ENCODE measurements at regions not wholly inside any gene's neighbourhood (a gene's known extent, or its start where the extent isn't known, plus 50 kb on each side); places are given as distances from the start of the nearest gene placed in this dataset.

DNA sequence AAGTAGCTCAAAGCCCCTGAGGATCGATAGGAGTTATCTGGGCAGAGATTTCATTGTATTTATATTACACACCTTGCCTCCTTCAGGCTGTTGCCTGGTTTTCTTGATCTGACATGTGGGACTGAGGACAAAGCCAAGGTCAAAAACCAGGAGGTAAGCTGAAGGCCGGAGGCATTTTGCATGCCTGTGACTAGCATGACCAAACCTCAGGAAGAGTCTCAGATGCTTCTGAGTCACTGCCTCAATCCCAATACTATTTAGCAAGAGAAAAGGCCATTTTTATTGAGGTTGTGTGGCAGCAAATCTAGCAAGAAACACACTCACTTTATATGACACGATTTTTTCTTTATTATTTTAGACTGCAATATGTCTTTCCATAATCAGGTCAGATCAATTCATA is 968.1 kb downstream of the CDH11 start:
- TF ChIP-seq, protein P1, sequence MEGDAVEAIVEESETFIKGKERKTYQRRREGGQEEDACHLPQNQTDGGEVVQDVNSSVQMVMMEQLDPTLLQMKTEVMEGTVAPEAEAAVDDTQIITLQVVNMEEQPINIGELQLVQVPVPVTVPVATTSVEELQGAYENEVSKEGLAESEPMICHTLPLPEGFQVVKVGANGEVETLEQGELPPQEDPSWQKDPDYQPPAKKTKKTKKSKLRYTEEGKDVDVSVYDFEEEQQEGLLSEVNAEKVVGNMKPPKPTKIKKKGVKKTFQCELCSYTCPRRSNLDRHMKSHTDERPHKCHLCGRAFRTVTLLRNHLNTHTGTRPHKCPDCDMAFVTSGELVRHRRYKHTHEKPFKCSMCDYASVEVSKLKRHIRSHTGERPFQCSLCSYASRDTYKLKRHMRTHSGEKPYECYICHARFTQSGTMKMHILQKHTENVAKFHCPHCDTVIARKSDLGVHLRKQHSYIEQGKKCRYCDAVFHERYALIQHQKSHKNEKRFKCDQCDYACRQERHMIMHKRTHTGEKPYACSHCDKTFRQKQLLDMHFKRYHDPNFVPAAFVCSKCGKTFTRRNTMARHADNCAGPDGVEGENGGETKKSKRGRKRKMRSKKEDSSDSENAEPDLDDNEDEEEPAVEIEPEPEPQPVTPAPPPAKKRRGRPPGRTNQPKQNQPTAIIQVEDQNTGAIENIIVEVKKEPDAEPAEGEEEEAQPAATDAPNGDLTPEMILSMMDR (IDR thresholded peaks at IDR 0.05; ENCODE audit: low read depth, low read length, missing control alignments), result no peak
- no peak overlapping the region for H3K4me3 ChIP-seq (ENCODE audit: low read depth, low read length)
- no peak for DNase-seq (ENCODE audit: low read depth)

DNA sequence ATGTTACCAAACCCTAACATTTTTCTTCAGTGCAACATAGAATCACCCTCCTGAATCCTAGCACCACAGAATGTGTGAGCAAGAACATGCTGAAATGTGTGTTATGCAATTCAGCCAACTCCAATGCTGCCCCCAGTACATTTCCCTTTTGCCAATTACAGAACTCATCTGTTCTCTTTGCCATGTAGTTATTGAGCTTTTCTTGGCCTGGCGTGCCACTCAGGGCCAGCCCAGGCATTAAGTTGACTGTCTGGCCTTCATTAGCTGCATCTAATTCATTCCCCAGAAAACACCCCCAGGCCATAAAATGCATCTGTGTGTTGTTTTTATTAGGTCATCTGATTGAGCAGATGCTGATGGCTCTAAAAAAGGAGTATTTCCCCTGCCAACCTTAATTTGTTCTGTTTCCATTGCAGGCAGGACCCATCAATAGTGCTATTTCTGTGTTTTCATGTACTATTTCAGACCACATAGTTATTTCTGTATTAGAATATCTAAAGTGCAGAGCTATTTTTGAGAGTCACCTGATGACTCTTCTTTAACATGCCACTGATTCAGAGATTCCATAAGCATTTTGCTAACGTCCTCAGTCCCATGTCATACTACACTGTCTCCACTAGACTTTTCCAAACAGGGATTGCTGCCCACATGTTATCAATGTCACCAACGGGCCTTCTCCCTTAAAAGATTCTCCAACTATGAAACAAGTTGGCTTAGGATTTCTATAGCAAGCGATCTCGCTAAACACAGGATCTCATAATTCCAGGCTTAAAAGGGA is 969.7 kb downstream of the CDH11 start:
- no peak overlapping the region for H3K4me3 ChIP-seq (ENCODE audit: low read depth, low read length)

DNA sequence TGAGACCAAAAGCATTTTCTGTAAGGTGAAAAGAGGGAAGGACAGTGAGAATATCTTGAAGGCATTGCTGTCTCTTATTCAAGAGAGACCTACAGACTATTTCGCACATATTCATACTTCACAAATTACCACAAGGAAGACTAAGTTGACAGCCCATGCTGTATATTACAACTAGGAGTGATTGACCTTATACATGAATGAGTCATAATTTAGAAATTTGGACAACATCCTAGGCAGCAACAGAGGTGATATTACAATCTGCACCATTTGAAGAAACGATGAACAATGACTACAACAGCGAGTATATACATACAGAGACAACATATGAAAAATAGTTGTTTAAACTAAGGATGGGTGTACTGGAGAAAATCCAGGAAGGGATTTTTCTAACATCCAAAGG is 971.7 kb downstream of the CDH11 start:
- DNase-seq (ENCODE audit: low read depth), result no peak
- H3K4me3 ChIP-seq (ENCODE audit: low read depth, low read length), result no peak overlapping the region
- TF ChIP-seq, protein P1 (IDR thresholded peaks at IDR 0.05; ENCODE audit: low read depth, low read length, missing control alignments), result no peak

More for the DNA sequence above, 969.7 kb downstream of the CDH11 start:
- TF ChIP-seq, protein P1 (IDR thresholded peaks at IDR 0.05; ENCODE audit: low read depth, low read length, missing control alignments), result no peak
- DNase-seq (ENCODE audit: low read depth), result no peak

DNA sequence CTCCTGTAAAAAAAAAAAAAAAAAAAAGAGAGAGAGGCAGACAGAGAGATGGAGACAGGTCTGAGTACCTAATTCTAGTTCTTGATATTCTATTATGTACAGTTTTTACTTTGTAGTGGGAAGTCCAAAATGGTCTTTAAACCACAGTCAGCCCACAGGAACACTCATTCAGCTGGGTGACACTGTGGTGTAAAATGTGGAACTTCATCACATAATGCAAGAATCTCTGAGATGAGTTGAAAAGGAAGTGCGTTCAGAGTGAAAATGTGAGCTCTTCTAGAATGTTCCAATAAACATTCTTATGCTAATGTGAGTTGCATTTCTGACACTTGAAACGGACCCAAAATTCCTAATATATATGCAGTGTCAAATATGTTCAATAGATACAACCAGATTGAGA is 972.1 kb downstream of the CDH11 start:
- no peak for DNase-seq (ENCODE audit: low read depth)
- H3K4me3 ChIP-seq (ENCODE audit: low read depth, low read length), result no peak overlapping the region
- TF ChIP-seq, protein P1 (IDR thresholded peaks at IDR 0.05; ENCODE audit: low read depth, low read length, missing control alignments), result no peak

DNA sequence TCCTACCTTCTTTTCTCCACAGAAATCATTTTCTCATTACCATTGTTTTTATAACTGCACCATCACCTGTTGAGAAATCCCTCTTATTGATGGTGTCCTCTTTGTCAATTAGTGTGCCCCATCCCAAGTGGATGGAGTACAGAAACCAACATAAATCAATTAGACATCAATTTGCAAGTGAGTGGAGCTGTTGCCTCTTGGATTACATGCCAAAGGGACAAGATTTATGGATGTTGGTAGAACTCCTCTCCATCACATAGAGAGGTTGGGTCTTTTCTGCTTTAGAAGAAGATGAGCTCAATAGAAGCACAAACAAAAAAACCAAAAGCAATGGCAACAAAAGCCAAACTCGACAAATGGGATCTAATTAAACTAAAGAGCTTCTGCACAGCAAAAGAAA is 973.5 kb downstream of the CDH11 start:
- no peak overlapping the region for H3K4me3 ChIP-seq (ENCODE audit: low read depth, low read length)
- no peak for DNase-seq (ENCODE audit: low read depth)
- TF ChIP-seq, protein P1 (IDR thresholded peaks at IDR 0.05; ENCODE audit: low read depth, low read length, missing control alignments), result no peak

DNA sequence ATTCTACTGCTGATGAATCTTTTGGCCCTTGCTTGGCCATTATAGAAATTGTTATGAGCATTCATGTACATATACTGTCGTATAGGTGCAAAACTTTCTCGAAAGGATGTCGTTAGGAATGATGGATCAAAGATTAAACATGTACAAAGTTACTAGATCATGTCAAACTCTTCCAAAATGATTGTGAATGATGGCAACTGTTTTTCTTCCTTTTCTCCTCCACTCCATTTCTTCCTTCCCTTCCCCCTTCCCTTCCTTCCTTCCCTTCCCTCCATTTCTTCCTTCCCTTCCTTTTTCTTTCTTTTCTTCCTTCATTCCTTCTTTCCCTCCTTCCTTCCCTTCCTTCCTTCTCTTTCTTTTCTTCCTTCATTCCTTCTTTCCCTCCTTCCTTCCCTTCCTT is 973.9 kb downstream of the CDH11 start:
- TF ChIP-seq, protein P1 (IDR thresholded peaks at IDR 0.05; ENCODE audit: low read depth, low read length, missing control alignments), result no peak
- no peak for DNase-seq (ENCODE audit: low read depth)
- no peak overlapping the region for H3K4me3 ChIP-seq (ENCODE audit: low read depth, low read length)

DNA sequence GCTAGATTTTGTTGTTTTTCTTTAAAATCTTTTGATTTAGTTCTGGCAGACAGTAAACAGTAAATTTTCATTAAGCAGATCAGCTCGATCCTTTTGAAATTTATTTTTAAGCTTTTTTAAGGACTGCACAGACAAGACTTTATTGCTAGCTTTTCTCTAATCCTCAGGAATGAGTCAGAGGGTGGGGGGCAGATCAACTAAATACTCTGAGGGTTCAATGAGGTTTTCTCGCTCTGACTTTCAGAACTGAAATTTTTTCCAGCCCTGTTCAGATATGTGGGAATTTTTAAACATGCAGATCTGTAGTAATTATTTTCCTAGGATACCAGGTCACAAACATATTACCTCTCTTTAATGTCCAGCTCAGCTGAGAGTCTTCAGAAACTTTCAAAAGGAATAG is 977.2 kb downstream of the CDH11 start:
- TF ChIP-seq, protein P1 (IDR thresholded peaks at IDR 0.05; ENCODE audit: low read depth, low read length, missing control alignments), result no peak
- DNase-seq (ENCODE audit: low read depth), result no peak
- H3K4me3 ChIP-seq (ENCODE audit: low read depth, low read length), result no peak overlapping the region

All from GM12864 (cell line).